IMR-90 (cell line): ENCODE measurements at regions not wholly inside any gene's neighbourhood (a gene's known extent, or its start where the extent isn't known, plus 50 kb on each side); places are given as distances from the start of the nearest gene placed in this dataset.

Experiments
- CEBPB ChIP-seq: IDR thresholded peaks from 2 replicates; pipeline ENCODE4 v1.6.1; 2012; ENCODE audit warnings: low read depth, low read length, improper control_type of control experiment
- FOS ChIP-seq: fragments of 150-350 bp; IDR thresholded peaks from 2 replicates; pipeline ENCODE4 v1.6.1; 2016; ENCODE audit warnings: low read depth, low read length
- MAFK ChIP-seq: IDR thresholded peaks from 2 replicates; pipeline ENCODE4 v1.6.1; 2012; ENCODE audit warnings: low read depth, low read length, improper control_type of control experiment
- POLR2A ChIP-seq: IDR thresholded peaks from 2 replicates; pipeline ENCODE4 v1.6.1; 2012; ENCODE audit warnings: mild to moderate bottlenecking, low read depth, low read length
- RAD21 ChIP-seq: IDR thresholded peaks from 2 replicates; pipeline ENCODE4 v1.6.1; 2012; ENCODE audit warnings: low read length, improper control_type of control experiment
- RCOR1 ChIP-seq: IDR thresholded peaks from 2 replicates; pipeline ENCODE4 v1.6.1; 2012; ENCODE audit warnings: mild to moderate bottlenecking, low read length, improper control_type of control experiment; ENCODE audit not compliant: insufficient replicate concordance
- TF ChIP-seq, protein P1 (sequence below): conservative IDR thresholded peaks from 2 replicates; pipeline ENCODE4 v1.5.1; 2012; ENCODE audit warnings: mild to moderate bottlenecking, low read depth, low read length, improper control_type of control experiment
- TF ChIP-seq, protein P2 (sequence below): fragments of 150-350 bp; IDR thresholded peaks from 2 replicates; pipeline ENCODE4 v1.6.1; 2017; ENCODE audit warnings: mild to moderate bottlenecking, antibody characterized with exemption, low read length, low read depth
- TF ChIP-seq, protein P3 (sequence below): fragments of 150-350 bp; IDR thresholded peaks from 2 replicates; pipeline ENCODE4 v1.6.1; 2016; ENCODE audit warnings: low read depth, mild to moderate bottlenecking, low read length, moderate library complexity, borderline replicate concordance

DNA sequence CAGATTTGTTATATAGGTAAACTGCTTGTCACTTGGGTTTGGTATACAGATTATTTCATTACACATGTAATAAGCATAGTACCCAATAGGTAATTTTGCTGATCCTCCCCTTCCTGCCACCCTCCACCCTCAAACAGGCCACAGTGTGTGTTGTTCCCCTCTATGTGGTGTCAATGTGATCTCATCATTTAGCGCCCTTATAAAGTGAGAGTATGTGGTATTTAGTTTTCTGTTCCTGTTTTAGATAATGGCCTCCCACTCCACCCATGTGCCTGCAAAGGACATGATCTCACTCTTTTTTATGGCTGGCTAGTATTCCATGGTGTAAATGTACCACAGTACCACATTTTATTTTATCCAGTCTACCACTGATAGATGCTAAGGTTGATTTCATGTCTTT lies 522.1 kb upstream of the LRRC7 start:
- TF ChIP-seq POLR2A (no peak), MAFK (no peak), RAD21 (no peak), FOS (no peak), CEBPB (no peak), RCOR1 (no peak)
- TF ChIP-seq, protein P1, sequence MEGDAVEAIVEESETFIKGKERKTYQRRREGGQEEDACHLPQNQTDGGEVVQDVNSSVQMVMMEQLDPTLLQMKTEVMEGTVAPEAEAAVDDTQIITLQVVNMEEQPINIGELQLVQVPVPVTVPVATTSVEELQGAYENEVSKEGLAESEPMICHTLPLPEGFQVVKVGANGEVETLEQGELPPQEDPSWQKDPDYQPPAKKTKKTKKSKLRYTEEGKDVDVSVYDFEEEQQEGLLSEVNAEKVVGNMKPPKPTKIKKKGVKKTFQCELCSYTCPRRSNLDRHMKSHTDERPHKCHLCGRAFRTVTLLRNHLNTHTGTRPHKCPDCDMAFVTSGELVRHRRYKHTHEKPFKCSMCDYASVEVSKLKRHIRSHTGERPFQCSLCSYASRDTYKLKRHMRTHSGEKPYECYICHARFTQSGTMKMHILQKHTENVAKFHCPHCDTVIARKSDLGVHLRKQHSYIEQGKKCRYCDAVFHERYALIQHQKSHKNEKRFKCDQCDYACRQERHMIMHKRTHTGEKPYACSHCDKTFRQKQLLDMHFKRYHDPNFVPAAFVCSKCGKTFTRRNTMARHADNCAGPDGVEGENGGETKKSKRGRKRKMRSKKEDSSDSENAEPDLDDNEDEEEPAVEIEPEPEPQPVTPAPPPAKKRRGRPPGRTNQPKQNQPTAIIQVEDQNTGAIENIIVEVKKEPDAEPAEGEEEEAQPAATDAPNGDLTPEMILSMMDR, result no peak
- TF ChIP-seq, protein P2, sequence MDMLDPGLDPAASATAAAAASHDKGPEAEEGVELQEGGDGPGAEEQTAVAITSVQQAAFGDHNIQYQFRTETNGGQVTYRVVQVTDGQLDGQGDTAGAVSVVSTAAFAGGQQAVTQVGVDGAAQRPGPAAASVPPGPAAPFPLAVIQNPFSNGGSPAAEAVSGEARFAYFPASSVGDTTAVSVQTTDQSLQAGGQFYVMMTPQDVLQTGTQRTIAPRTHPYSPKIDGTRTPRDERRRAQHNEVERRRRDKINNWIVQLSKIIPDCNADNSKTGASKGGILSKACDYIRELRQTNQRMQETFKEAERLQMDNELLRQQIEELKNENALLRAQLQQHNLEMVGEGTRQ, result no peak
- TF ChIP-seq, protein P3, sequence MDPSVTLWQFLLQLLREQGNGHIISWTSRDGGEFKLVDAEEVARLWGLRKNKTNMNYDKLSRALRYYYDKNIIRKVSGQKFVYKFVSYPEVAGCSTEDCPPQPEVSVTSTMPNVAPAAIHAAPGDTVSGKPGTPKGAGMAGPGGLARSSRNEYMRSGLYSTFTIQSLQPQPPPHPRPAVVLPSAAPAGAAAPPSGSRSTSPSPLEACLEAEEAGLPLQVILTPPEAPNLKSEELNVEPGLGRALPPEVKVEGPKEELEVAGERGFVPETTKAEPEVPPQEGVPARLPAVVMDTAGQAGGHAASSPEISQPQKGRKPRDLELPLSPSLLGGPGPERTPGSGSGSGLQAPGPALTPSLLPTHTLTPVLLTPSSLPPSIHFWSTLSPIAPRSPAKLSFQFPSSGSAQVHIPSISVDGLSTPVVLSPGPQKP, result no peak
